H1 (cell line): ENCODE measurements at regions not wholly inside any gene's neighbourhood (a gene's known extent, or its start where the extent isn't known, plus 50 kb on each side); places are given as distances from the start of the nearest gene placed in this dataset.

Source experiments
- CHD7 ChIP-seq: fragments of 300-600 bp; sonication (generic); IDR thresholded peaks from 2 replicates; pipeline ENCODE4 v1.7.1; 2012; ENCODE audit warnings: low read length, moderate library complexity, mild to moderate bottlenecking, inconsistent platforms; ENCODE audit not compliant: insufficient replicate concordance
- CREB1 ChIP-seq: IDR thresholded peaks from 2 replicates; pipeline ENCODE4 v1.6.1; 2012; ENCODE audit warnings: inconsistent platforms
- JUN ChIP-seq: IDR thresholded peaks from 2 replicates; pipeline ENCODE4 v1.6.1; 2011; ENCODE audit warnings: low read depth, mild to moderate bottlenecking, improper control_type of control experiment, low read length
- NANOG ChIP-seq: IDR thresholded peaks from 2 replicates; pipeline ENCODE4 v1.6.1; 2011; ENCODE audit warnings: low read length, low read depth, mild to moderate bottlenecking, inconsistent platforms; ENCODE audit not compliant: insufficient read depth, poor library complexity, severe bottlenecking
- POLR2AphosphoS5 ChIP-seq: IDR thresholded peaks from 2 replicates; pipeline ENCODE4 v1.6.1; 2011; ENCODE audit warnings: low read depth, low read length

- no peak for TF ChIP-seq CHD7
- no peak for TF ChIP-seq NANOG
- no peak for TF ChIP-seq CREB1
- TF ChIP-seq POLR2AphosphoS5: no peak
- no peak for TF ChIP-seq JUN
These were observed 493.2 kb upstream of the KLF4 start (continued) for GRCh38 chr9:107982745-107983144.
